GM18951 (cell line): ENCODE measurements at regions not wholly inside any gene's neighbourhood (a gene's known extent, or its start where the extent isn't known, plus 50 kb on each side); places are given as distances from the start of the nearest gene placed in this dataset.

ENCODE experiments used
- POLR2A ChIP-seq: IDR thresholded peaks from 4 replicates; pipeline ENCODE4 v1.6.1; 2011; ENCODE audit warnings: mild to moderate bottlenecking; ENCODE audit not compliant: insufficient read length, insufficient read depth; ENCODE audit errors: extremely low read depth
- in situ Hi-C: fragments of 300-500 bp; cut with MboI; formaldehyde crosslinking; loops from one replicate; pipeline ENCODE4 v1.12.0; 2022; ENCODE audit warnings: low sequenced_read_pairs, mixed read lengths, inconsistent platforms; ENCODE audit not compliant: unreplicated experiment

GRCh38 chr19:23065306-23065705 lies 51.5 kb upstream of the ZNF730 start:
- in situ Hi-C loops = no loop called here
- no peak for TF ChIP-seq POLR2A

GRCh38 chr19:23062921-23063320 lies 53.9 kb upstream of the ZNF730 start:
- TF ChIP-seq POLR2A = no peak
- in situ Hi-C loops = no loop called here

- in situ Hi-C loops = no loop called here
- no peak for TF ChIP-seq POLR2A
Observed at GRCh38 chr19:23060016-23060415, 56.8 kb upstream of the ZNF730 start.

- TF ChIP-seq POLR2A = no peak
- in situ Hi-C loops = loop anchor here (10.0 kb wide), 1 partner anchor 622 kb away; no protein-coding TSS in a partner anchor
Observed at GRCh38 chr19:23056516-23056915, 53.5 kb upstream of the ZNF728 start.

- TF ChIP-seq POLR2A = no peak
- in situ Hi-C loops = loop anchor here (10.0 kb wide), 1 partner anchor 621 kb away; no protein-coding TSS in a partner anchor
Observed at GRCh38 chr19:23055946-23056345, 53.0 kb upstream of the ZNF728 start.

GRCh38 chr19:23055501-23055900 lies 52.5 kb upstream of the ZNF728 start:
- no peak for TF ChIP-seq POLR2A
- in situ Hi-C loops = loop anchor here (10.0 kb wide), 1 partner anchor 621 kb away; no protein-coding TSS in a partner anchor

GRCh38 chr19:23054456-23054855 lies 51.5 kb upstream of the ZNF728 start:
- TF ChIP-seq POLR2A = no peak
- in situ Hi-C loops = loop anchor here (10.0 kb wide), 1 partner anchor 620 kb away; no protein-coding TSS in a partner anchor
